ENCODE measurements at regions not wholly inside any gene's neighbourhood (a gene's known extent, or its start where the extent isn't known, plus 50 kb on each side); places are given as distances from the start of the nearest gene placed in this dataset.
"Not testable (repeated sequence)": the region's sequence is repeated elsewhere in the genome, so short reads cannot be mapped to it uniquely, and the experiment has no call there.

- no peak for DNase-seq (ENCODE audit: low spot score)
Measured at GRCh38 chr22:48758881-48759875, 1068.5 kb downstream of the BRD1 start.

DNA sequence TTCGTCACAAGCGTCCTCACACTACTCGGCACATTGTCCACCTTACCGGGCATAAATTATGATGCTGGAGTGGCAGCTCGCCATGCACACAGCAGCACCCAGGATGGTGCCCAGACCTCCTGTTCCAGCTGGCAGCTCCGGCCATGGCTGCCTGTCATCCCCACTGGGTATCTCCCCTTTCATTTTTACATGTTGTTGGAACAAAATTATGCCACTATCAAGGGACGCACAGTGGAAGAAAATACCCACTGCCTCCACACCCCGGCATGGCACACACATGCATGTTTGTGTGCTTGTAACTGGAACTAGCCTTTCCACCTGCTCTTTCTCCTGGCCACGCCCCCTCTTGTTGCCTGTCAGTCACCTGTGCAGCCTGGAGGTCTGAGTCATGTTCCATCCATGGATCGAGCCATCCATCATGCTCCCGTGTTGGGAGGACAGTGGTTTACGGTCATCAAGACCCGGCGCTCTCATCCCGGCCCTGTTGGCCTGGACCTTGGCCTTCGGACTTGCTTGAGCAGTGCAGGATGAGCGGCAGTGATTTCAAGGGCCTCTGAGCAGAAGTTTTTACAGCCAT is 1069.6 kb downstream of the BRD1 start:
- DNase-seq (ENCODE audit: low spot score): no peak

DNA sequence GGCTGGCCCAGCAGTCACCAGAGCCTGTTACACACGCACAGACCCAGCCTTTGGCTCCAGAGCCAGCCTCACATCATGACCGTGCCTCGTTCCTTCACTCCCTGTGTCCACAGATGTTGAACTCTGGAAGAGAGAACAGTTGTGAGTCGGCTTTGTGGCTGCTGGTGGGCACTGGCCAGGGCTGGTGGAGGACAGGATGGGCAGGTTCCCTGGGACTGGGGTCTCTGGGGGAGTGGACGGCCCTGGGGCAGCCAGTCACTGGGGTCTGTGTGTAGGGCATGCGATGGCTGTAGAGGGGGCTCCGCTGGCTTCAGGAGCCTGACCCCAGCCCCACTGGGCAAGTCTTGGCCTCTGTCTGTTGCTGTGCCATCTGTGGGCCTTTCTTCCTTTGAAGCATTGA is 1070.1 kb downstream of the BRD1 start:
- DNase-seq (ENCODE audit: low spot score): no peak

- not testable (repeated sequence) for DNase-seq (ENCODE audit: low spot score)
Measured at GRCh38 chr22:48757135-48757534, 1070.5 kb downstream of the BRD1 start.

- DNase-seq (ENCODE audit: low spot score): no peak
Measured at GRCh38 chr22:48756146-48757111, 1071.2 kb downstream of the BRD1 start.

GRCh38 chr22:48755059-48755949 is 1072.4 kb downstream of the BRD1 start:
- DNase-seq (ENCODE audit: low spot score): no peak

DNA sequence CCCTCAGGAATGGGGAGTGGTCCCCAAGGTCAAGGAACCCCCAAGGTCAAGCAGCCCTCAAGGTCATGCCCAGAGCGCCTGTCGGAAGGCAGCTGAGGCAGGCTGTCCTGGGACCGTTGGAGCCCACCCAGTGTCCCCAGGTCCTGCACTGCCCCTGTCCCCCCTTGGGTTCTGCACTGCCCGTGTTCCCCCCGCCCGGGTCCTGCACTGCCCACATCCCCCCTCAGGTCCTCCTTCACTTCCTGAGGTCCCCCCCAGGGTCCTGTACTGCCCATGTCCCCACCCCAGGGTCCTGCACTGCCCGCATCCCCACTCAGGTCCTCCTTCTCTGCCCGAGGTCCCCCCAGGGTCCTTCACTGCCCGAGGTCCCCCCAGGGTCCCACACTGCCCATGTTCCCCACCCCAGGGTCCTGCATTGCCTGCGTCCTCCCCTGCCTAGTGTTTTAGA is 1073.0 kb downstream of the BRD1 start:
- no peak for DNase-seq (ENCODE audit: low spot score)

DNA sequence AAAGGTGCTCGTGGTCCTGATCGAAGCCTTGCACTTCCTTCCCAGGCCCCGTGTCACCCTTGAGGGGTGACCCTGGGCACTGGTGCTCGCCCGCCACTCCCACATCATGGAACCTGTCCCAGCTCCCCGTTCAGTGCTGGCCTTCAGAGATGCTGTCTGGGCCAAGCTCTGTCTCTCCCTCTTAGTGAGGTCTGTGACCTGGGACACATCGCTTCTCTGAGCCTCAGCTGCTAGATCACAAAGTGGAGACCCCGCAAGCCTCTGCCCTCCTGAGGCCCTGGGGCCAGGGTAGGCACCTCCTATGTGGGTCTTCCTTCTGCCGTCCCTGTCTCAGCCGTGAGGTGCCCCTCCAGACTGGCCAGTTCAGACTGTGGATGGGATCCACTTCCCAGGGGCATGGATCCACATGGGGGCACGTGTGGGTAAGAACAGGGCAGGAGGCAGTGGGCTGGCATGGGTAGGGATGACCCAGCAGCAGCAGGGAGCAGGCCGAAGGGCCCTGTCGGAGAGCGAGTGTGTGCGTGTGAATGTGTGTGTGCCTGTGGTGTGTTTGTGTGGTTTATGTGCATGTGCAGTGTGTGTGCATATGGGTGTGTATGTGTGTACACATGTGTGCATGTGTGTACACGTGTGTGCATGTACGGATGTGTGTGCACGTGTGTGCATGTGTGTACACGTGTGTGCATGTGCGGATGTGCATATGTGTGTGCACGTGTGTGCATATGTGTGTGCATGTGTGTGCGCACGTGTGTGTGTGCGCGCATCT is 1073.7 kb downstream of the BRD1 start:
- no peak for DNase-seq (ENCODE audit: low spot score)

DNA sequence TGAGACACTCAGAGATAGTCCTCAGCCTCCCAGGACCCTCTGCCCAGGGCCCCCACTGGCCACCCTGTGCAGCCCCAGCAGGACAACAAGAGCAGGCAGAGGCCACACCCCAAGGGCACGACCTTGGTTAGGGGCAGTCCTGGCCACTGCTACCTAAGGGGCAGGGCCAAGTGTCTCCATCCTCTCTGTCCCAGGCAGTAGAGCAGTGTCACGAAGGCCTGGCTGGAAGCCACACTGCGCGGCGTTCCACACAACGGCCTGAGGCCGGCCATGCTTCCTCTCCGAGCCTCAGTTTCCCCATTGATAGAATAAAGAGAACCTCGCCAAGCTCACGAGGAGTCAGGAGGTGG is 1074.3 kb downstream of the BRD1 start:
- DNase-seq (ENCODE audit: low spot score): no peak

DNA sequence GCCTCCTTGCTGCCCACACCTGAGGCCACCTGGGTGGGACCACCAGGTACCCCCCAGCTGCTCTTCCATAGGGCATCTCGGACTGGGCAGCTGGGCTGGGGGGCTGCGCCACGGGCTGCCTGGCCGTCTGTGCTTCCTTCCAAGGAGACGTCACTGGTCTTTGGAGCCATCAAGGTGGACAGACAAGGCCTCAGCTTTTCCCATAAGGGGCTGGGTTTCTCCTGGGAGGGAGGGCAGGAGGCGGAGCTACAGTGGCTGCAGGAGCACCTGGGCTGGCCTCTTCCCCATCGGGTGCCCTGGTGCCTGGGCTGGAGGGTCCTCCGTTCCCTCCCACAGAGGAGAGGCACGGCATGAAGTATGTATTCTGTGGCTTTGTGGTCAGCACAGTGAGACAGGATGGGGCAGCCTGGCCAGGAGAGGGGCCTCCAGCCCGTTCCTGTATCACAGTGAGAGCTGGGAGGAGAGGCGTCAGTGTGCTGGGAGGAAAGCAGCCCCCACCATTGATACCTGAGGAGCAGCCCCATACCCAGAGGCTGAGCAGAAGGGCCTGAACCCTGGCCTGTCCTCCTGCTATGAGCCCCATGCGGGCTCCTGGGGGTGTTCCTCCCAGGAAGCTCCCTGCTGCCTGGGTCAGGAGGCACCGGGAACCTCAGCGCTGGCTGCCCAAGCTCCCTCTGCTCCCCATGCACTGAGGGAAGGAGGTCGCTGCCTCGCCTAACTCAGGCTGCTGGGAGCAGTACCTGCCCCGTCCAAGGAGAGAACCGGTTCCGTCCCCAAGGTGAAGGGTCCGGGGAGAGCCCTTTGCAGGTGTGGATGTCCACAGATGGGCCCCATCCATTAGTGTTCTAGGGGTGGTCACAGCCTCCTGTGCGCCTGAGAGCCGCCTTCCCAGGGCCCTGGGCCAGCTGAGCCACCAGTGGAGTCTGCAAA is 1075.0 kb downstream of the BRD1 start:
- DNase-seq (ENCODE audit: low spot score): no peak

DNA sequence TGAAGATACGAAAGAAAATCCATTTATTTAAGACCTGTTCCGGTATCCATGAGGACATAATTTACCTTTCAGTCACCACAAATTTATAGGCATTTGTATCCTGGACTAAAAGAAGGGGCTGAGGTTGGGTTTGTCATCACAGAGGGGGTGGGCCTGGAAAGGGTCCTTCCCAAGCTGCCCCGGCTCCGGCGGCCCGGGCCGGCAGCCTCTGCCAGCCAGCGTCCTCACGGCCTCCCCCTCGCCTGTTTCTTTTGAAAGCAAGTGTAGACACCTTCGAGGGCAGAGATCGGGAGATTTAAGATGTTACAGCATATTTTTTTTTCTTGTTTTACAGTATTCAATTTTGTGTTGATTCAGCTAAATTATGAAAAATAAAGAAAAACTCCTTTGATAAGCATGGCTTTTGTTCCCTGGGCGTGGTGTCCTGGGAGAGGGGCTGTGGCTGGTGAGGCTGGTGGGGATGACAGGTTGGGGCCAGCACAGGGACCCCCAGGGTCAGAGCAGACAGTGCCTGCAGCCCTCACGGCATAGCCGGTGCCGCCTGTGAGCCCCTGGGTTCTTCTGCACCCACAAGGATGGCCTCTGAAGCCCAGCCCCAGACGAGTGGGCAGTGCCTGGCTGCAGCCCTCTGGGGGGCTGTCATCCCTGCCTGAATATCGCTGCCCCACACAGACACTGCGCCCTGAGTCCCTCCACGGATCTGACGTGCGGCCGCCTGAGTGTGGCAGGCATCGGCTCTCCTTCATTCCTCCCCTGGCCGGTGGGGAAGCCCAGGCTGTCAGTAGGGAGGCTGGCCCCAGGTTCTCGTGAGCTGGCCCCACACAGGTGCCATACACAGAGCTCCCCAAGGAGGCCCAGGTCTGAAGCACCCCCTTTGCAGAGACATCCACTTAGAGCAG is 1075.9 kb downstream of the BRD1 start:
- no peak for DNase-seq (ENCODE audit: low spot score)

- no peak for DNase-seq (ENCODE audit: low spot score)
Measured at GRCh38 chr22:48750826-48751440, 1076.7 kb downstream of the BRD1 start.

- no peak for DNase-seq (ENCODE audit: low spot score)
Measured at GRCh38 chr22:48750282-48750681, 1077.4 kb downstream of the BRD1 start.

GRCh38 chr22:48749555-48750227 is 1078.0 kb downstream of the BRD1 start:
- no peak for DNase-seq (ENCODE audit: low spot score)

GRCh38 chr22:48748860-48749554 is 1078.7 kb downstream of the BRD1 start:
- DNase-seq (ENCODE audit: low spot score): no peak

DNA sequence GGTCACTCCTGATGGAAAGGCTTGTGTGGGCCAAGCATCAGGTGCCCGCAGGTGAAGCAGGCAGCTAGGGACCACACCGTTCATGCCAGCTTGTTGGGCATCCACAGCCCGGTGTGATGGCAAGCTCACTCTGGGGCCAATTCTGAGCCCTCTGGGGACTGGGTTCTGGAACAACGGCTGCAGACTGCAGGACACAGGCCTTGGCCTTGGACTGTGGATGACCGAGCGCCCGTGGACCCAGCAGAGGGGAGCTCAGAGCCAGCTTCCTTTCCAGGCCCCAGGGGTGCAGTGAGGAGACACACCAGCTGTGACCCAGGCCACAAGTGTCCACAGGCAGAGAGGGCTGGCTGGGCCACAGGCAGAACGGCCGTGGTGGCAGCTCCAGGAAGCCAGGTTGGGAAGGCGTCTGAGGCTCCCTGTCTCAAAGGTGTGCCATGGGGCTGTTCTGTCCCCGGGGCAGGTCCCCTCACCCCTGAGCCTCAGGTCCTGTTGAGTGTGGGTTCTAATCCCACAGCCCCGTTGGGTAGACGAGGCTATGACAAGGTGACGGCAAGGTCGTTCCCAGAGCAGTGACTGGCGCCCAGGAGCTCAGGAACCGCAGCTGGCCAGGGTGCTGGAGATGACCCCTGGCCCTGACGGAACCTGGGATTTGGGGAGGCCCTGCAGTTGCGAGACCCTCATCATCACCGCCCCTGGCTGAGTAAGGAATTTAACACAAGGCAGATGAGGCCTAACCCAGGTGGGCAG is 1079.4 kb downstream of the BRD1 start:
- DNase-seq (ENCODE audit: low spot score): no peak

Data from AG08395 (cell line).